Medulla oblongata (tissue), 1 donor: ENCODE measurements at regions not wholly inside any gene's neighbourhood (a gene's known extent, or its start where the extent isn't known, plus 50 kb on each side); places are given as distances from the start of the nearest gene placed in this dataset.
"Not testable (repeated sequence)": the region's sequence is repeated elsewhere in the genome, so short reads cannot be mapped to it uniquely, and the experiment has no call there.

Experiments used
- DNase-seq: peaks from one replicate; pipeline ENCODE4 v3.0.0-alpha.2; 2015; ENCODE audit errors: extremely low spot score

- no peak for DNase-seq
Observed at GRCh38 chr5:28708472-28708871, 1670.1 kb upstream of the CDH9 start.

GRCh38 chr5:28707706-28708105 lies 1669.3 kb upstream of the CDH9 start:
- no peak for DNase-seq

GRCh38 chr5:28703651-28704260 lies 1665.4 kb upstream of the CDH9 start:
- DNase-seq = no peak

- no peak for DNase-seq
Observed at GRCh38 chr5:28691526-28691925, 1653.1 kb upstream of the CDH9 start.

GRCh38 chr5:28685794-28686193 lies 1647.4 kb upstream of the CDH9 start:
- no peak for DNase-seq

- DNase-seq = no peak
Observed at GRCh38 chr5:28678899-28679298, 1640.5 kb upstream of the CDH9 start.

- no peak for DNase-seq
Observed at GRCh38 chr5:28666110-28666509, 1627.7 kb upstream of the CDH9 start.

- no peak for DNase-seq
Observed at GRCh38 chr5:28648108-28648507, 1609.7 kb upstream of the CDH9 start.

- no peak for DNase-seq
Observed at GRCh38 chr5:28632607-28633006, 1594.2 kb upstream of the CDH9 start.

GRCh38 chr5:28603869-28604268 lies 1565.5 kb upstream of the CDH9 start:
- DNase-seq = no peak

- no peak for DNase-seq
Observed at GRCh38 chr5:28602429-28602828, 1564.0 kb upstream of the CDH9 start.

- not testable (repeated sequence) for DNase-seq
Observed at GRCh38 chr5:28596707-28597106, 1558.3 kb upstream of the CDH9 start.

- DNase-seq = no peak
Observed at GRCh38 chr5:28580616-28581015, 1542.2 kb upstream of the CDH9 start.

GRCh38 chr5:28576022-28576421 lies 1537.6 kb upstream of the CDH9 start:
- no peak for DNase-seq

GRCh38 chr5:28575368-28575767 lies 1537.0 kb upstream of the CDH9 start:
- DNase-seq = no peak

- no peak for DNase-seq
Observed at GRCh38 chr5:28574606-28575005, 1536.2 kb upstream of the CDH9 start.

GRCh38 chr5:28567048-28567447 lies 1528.7 kb upstream of the CDH9 start:
- DNase-seq = no peak

GRCh38 chr5:28561522-28561921 lies 1523.1 kb upstream of the CDH9 start:
- no peak for DNase-seq

- no peak for DNase-seq
Observed at GRCh38 chr5:28558196-28558595, 1519.8 kb upstream of the CDH9 start.

- DNase-seq = no peak
Observed at GRCh38 chr5:28557114-28557513, 1518.7 kb upstream of the CDH9 start.

GRCh38 chr5:28549588-28549987 lies 1511.2 kb upstream of the CDH9 start:
- no peak for DNase-seq

- no peak for DNase-seq
Observed at GRCh38 chr5:28548856-28549255, 1510.5 kb upstream of the CDH9 start.

GRCh38 chr5:28544501-28544900 lies 1506.1 kb upstream of the CDH9 start:
- DNase-seq = no peak

- no peak for DNase-seq
Observed at GRCh38 chr5:28543473-28544098, 1505.2 kb upstream of the CDH9 start.
